ENCODE measurements at regions not wholly inside any gene's neighbourhood (a gene's known extent, or its start where the extent isn't known, plus 50 kb on each side); places are given as distances from the start of the nearest gene placed in this dataset.

GRCh38 chr3:94714194-94714593 is 651.3 kb downstream of the NSUN3 start:
- TF ChIP-seq CTCF (IDR thresholded peaks at IDR 0.05): no peak
- TF ChIP-seq POLR2A (IDR thresholded peaks at IDR 0.05): no peak
